Pancreas (tissue), 10 donors: ENCODE measurements at regions not wholly inside any gene's neighbourhood (a gene's known extent, or its start where the extent isn't known, plus 50 kb on each side); places are given as distances from the start of the nearest gene placed in this dataset.

Source experiments
- ATAC-seq, 4 donors: fragments of 200-7000 bp; cut with Tn5 transposase; one replicate each; pipeline versions ENCODE4 v1.8.0 to v1.9.1; 2020; ENCODE audit warnings: mild to moderate bottlenecking in 4 of 4, moderate library complexity in 4 of 4
- DNase-seq, 6 donors: peaks; one replicate each; pipeline ENCODE4 v3.0.0-alpha.2; 2020
- FAIRE-seq: peaks from 2 replicates; lab custom pipeline; 2012; peaks lifted over from hg19 to GRCh38; lab: Jason Lieb, UNC
- H3K27ac ChIP-seq, 4 donors: fragments of 200-600 bp; sonication (generic); 1 replicate in 3 of 4; 2 replicates in 1 of 4; pipeline versions ENCODE4 v1.5.0 to v1.8.0; 2020
- H3K27me3 ChIP-seq, 4 donors: fragments of 200-600 bp; one replicate each; pipeline ENCODE4 v1.8.0; 2021
- H3K36me3 ChIP-seq, 3 donors: fragments of 200-600 bp; sonication (generic) in 1 of 3; one replicate each; pipeline versions ENCODE4 v1.5.0 to v1.8.0; 2020 to 2021
- H3K4me1 ChIP-seq, 3 donors: fragments of 200-600 bp; one replicate each; pipeline ENCODE4 v1.8.0; 2021
- H3K4me3 ChIP-seq, 4 donors: fragments of 200-600 bp; sonication (generic) in 2 of 4; one replicate each; pipeline versions ENCODE4 v1.5.0 to v1.8.0; 2020 to 2021
- H3K9me3 ChIP-seq, 4 donors: fragments of 200-600 bp; one replicate each; pipeline ENCODE4 v1.8.0; 2021
- WGBS, 2 donors: extraction: QIAGEN DNeasy Blood & Tissue Kit; methylation state at CpG; one replicate each; pipeline ENCODE4 v1.1.7; 2013; 5-methylcytosine and 5-hydroxymethylcytosine counted together
- intact Hi-C, 3 donors: fragments of 100-400 bp; cut with DNase I; formaldehyde crosslinking; loops; one replicate each; pipeline versions ENCODE4 v1.11.1 to v1.14.2; 2022
- TF ChIP-seq, protein P1 (sequence below), 4 donors: fragments of 200-600 bp; sonication (generic) in 3 of 4; IDR thresholded peaks; one replicate each; pipeline versions ENCODE4 v1.5.0 to v1.8.0; 2021; ENCODE audit warnings: antibody characterized with exemption in 4 of 4
- donor health status: healthy with polysubstance abuse.
- donor health status: DM: no; HTN: no; CAD: no; lungs with moderate emphysema.
- donor health status: DM: no; HTN: no; CAD: no.
- donor health status: control.
- donor health status: control.
- donor health status: Bipolar disorder and iron deficiency.
- donor health status: DM: yes; HTN: yes; CAD: no.
- donor health status: DM: no; HTN: no; CAD: no.
- donor health status: DM: no; HTN: no; CAD: no.
- donor health status: DM: yes; HTN: yes; CAD: no.

- H3K4me3 ChIP-seq = no peak overlapping the region
- H3K27ac ChIP-seq = no peak overlapping the region
- no peak for FAIRE-seq
- TF ChIP-seq, protein P1, sequence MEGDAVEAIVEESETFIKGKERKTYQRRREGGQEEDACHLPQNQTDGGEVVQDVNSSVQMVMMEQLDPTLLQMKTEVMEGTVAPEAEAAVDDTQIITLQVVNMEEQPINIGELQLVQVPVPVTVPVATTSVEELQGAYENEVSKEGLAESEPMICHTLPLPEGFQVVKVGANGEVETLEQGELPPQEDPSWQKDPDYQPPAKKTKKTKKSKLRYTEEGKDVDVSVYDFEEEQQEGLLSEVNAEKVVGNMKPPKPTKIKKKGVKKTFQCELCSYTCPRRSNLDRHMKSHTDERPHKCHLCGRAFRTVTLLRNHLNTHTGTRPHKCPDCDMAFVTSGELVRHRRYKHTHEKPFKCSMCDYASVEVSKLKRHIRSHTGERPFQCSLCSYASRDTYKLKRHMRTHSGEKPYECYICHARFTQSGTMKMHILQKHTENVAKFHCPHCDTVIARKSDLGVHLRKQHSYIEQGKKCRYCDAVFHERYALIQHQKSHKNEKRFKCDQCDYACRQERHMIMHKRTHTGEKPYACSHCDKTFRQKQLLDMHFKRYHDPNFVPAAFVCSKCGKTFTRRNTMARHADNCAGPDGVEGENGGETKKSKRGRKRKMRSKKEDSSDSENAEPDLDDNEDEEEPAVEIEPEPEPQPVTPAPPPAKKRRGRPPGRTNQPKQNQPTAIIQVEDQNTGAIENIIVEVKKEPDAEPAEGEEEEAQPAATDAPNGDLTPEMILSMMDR (IDR thresholded peaks at IDR 0.05) = no peak
- no peaks in the 10 kb centered on the region for H3K36me3 ChIP-seq
- 41 to 48% methylated on average over 8 of the region's 8 CpGs for WGBS, 2 donors
- no peak for ATAC-seq
- peaks cover 0 to 7% (median 6%) of the 10 kb centered on the region in 3 donors for H3K4me1 ChIP-seq
- DNase-seq = no peak
- no peaks in the 10 kb centered on the region for H3K9me3 ChIP-seq
- peaks cover 0 to 23% (median 5%) of the 10 kb centered on the region in 4 donors for H3K27me3 ChIP-seq
- intact Hi-C loops = no loop called here
Measured at GRCh38 chr3:127137113-127137512, 55.8 kb upstream of the PRR23E start.

GRCh38 chr3:127137757-127138536 is 55.0 kb upstream of the PRR23E start:
- H3K36me3 ChIP-seq = no peaks in the 10 kb centered on the region
- DNase-seq = no peak
- no peak overlapping the region for H3K27ac ChIP-seq
- no peak for ATAC-seq
- no peak for FAIRE-seq
- no peak overlapping the region for H3K4me3 ChIP-seq
- TF ChIP-seq, protein P1 (IDR thresholded peaks at IDR 0.05) = no peak
- no peaks in the 10 kb centered on the region for H3K9me3 ChIP-seq
- 83 to 88% methylated on average over 11 of the region's 11 CpGs for WGBS, 2 donors
- H3K27me3 ChIP-seq = peaks cover 0 to 23% (median 5%) of the 10 kb centered on the region in 4 donors
- H3K4me1 ChIP-seq = peaks cover 8 to 15% (median 13%) of the 10 kb centered on the region in 3 donors
- intact Hi-C loops = no loop called here

DNA sequence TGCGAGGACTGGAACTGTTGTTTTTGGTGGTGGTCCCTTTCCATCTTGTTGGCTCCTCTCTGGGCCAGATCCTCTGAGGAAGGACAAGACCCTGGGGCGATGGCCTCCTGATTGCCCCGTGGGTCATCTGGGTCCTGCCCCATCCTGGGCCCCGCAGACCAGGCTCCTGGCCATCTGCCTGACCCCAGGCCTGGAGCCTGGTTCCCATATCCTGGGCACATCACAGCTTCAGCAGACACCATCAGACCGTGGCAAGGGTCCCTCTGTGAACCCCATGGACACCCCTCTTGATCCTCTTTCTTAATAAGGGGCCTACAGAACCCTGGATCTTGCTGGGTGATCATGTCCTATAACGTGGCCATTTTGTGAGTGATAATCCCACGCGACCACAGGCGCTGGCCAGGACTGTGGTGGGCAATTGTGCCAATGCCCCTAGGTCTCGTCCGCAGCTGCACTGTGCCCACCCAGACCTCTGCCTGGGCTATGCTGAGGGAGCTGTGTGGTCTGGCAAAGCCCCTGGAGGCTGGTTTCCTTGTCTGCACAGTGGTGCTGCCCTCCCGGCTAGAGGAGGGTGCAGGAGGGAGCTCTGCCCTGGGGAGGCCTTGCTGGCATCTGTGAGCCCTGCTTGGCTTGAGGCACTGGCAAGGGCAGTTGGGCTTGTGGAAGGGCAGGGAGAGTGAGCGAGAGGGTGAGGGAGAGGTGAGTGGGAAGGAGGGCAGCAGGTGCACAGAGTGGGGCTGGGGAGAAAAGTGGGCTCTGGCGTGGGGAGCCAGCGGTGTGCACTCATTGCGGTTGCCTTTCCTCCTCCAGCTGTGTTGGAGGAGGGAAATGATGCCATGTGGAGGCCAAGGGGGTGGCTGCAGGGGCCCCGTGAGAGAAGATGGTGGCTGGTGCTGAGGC is 53.1 kb upstream of the PRR23E start:
- Histone ChIP-seq H3K27ac (no peak overlapping the region), H3K36me3 (no peaks in the 10 kb centered on the region), H3K4me1 (peaks cover 10 to 15% (median 13%) of the 10 kb centered on the region in 3 donors), H3K4me3 (no peak overlapping the region), H3K9me3 (no peaks in the 10 kb centered on the region), H3K27me3 (peaks cover 0 to 18% (median 3%) of the 10 kb centered on the region in 4 donors)
- TF ChIP-seq, protein P1 (IDR thresholded peaks at IDR 0.05) = no peak
- WGBS, 2 donors = 90 to 94% methylated on average over 17 of the region's 17 CpGs
- ATAC-seq (no peak), DNase-seq (no peak), FAIRE-seq (no peak)
- intact Hi-C loops = no loop called here

GRCh38 chr3:127140501-127141460 is 52.1 kb upstream of the PRR23E start:
- DNase-seq = no peak
- Histone ChIP-seq H3K4me3 (no peak overlapping the region), H3K27ac (no peak overlapping the region), H3K36me3 (no peaks in the 10 kb centered on the region), H3K9me3 (no peaks in the 10 kb centered on the region), H3K27me3 (peaks cover 0 to 12% (median 2%) of the 10 kb centered on the region in 4 donors), H3K4me1 (peaks cover 9 to 13% (median 10%) of the 10 kb centered on the region in 3 donors)
- no peak for ATAC-seq
- 89 to 93% methylated on average over 17 to 18 of the region's 18 CpGs for WGBS, 2 donors
- intact Hi-C loops = no loop called here
- no peak for FAIRE-seq
- TF ChIP-seq, protein P1 (IDR thresholded peaks at IDR 0.05) = no peak
